Heart right ventricle (tissue), 16 donors: ENCODE measurements at regions not wholly inside any gene's neighbourhood (a gene's known extent, or its start where the extent isn't known, plus 50 kb on each side); places are given as distances from the start of the nearest gene placed in this dataset.
"Not testable (repeated sequence)": the region's sequence is repeated elsewhere in the genome, so short reads cannot be mapped to it uniquely, and the experiment has no call there.

Experiments used
- ATAC-seq, 8 donors: fragments of 200-7000 bp; cut with Tn5 transposase; one replicate each; pipeline ENCODE4 v1.9.1; 2020; ENCODE audit warnings: mild to moderate bottlenecking in 8 of 8, moderate library complexity in 8 of 8, moderate number of reproducible peaks in 1 of 8
- DNase-seq, 2 donors: peaks; one replicate each; pipeline ENCODE4 v3.0.0-alpha.2; 2020
- H3K27ac ChIP-seq, 10 donors: fragments of 200-600 bp; sonication (generic) in 2 of 10; one replicate each; pipeline versions ENCODE4 v1.5.0 to v1.8.0; 2020 to 2022; ENCODE audit warnings: mild to moderate bottlenecking in 3 of 10
- H3K27me3 ChIP-seq, 7 donors: fragments of 200-600 bp; one replicate each; pipeline ENCODE4 v1.8.0; 2021 to 2022; ENCODE audit warnings: mild to moderate bottlenecking in 2 of 7
- H3K36me3 ChIP-seq, 9 donors: fragments of 200-600 bp; sonication (generic) in 1 of 9; one replicate each; pipeline versions ENCODE4 v1.5.0 to v1.8.0; 2020 to 2022; ENCODE audit warnings: mild to moderate bottlenecking in 2 of 9
- H3K4me1 ChIP-seq, 9 donors: fragments of 200-600 bp; sonication (generic) in 1 of 9; one replicate each; pipeline versions ENCODE4 v1.5.0 to v1.8.0; 2020 to 2022; ENCODE audit warnings: mild to moderate bottlenecking in 4 of 9
- H3K4me3 ChIP-seq, 10 donors: fragments of 200-600 bp; sonication (generic) in 2 of 10; one replicate each; pipeline versions ENCODE4 v1.5.0 to v1.8.0; 2020 to 2022; ENCODE audit warnings: mild to moderate bottlenecking in 7 of 10, moderate library complexity in 2 of 10
- H3K9me3 ChIP-seq, 11 donors: fragments of 200-600 bp in 10 of 11; sonication (generic) in 2 of 11; one replicate each; pipeline versions ENCODE4 v1.5.0 to v1.8.0; 2013 to 2022; ENCODE audit warnings: mild to moderate bottlenecking in 2 of 11, control low read depth in 1 of 11, moderate library complexity in 1 of 11
- WGBS, 2 donors: extraction: QIAGEN DNeasy Blood & Tissue Kit; methylation state at CpG; one replicate each; pipeline ENCODE4 v1.1.7; 2013; ENCODE audit warnings: inconsistent platforms in 1 of 2; 5-methylcytosine and 5-hydroxymethylcytosine counted together
- intact Hi-C, 10 donors: fragments of 100-400 bp; cut with DNase I; formaldehyde crosslinking; loops; one replicate each; pipeline versions ENCODE4 v1.11.1 to v1.14.2; 2022
- TF ChIP-seq, protein P1 (sequence below), 9 donors: fragments of 200-600 bp; sonication (generic) in 2 of 9; IDR thresholded peaks; one replicate each; pipeline versions ENCODE4 v1.5.0 to v1.8.0; 2021 to 2022; ENCODE audit warnings: antibody characterized with exemption in 9 of 9, mild to moderate bottlenecking in 5 of 9, moderate library complexity in 1 of 9
- donor health status: Arrhythmogenic right ventricular cardiomyopathy.
- donor health status: ischemic (EF 13 %, LVEDD 7.1; RV severe dilation, severe dysfunction).
- donor health status: healthy with polysubstance abuse.
- donor health status: DM: no; HTN: yes; CAD: no.
- donor health status: DM: no; HTN: no; CAD: no.
- donor health status: ischemic (EF 25% LVEDD 6.9; RV normal size, moderate dysfunction).
- donor health status: ischemic (EF 25% LVEDD 5.7; RV mildly dilated, moderate dysfunction).
- donor health status: healthy.
- donor health status: DM: yes; HTN: yes; CAD: no.
- donor health status: Ischemic cardiomyopathy.
- donor health status: ischemic (EF 35%, LVEDD 5.7; RV mildly dilated, moderate dysfunction).
- donor health status: nonischemic (EF 11% LVEDD 7.7; RV severe dilation, severe dysfunction).
- donor health status: DM: yes; HTN: yes; CAD: no.
- donor health status: PGD.
- donor health status: ischemic (EF 29% LVEDD 5.4; RV normal size, mild dysfunction).
- donor health status: nonischemic (EF 23%, LVEDD 6.1; RV moderate dilation, normal function).

DNA sequence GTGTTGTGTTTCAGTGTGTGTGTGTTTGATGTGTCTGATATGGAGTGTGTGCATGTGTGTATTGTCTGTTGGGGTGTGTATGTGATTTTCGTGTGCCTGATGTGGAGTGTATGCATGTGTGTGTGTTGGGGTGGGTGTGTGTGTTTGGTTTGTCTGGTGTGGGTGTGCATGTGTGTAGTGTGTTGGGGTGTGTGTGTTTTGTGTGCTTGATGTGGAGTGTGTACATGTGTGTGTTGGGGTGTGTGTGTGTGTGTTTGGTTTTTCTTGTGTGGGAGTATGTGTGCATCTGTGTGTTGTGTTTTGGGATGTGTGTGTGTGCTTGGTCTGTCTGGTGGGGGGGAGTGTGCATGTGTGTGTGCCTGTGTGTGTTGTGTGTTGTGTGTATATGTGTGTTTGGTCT lies 247.4 kb upstream of the ST6GAL2 start:
- H3K27me3 ChIP-seq = no peaks in the 10 kb centered on the region
- ATAC-seq = no peak
- TF ChIP-seq, protein P1, sequence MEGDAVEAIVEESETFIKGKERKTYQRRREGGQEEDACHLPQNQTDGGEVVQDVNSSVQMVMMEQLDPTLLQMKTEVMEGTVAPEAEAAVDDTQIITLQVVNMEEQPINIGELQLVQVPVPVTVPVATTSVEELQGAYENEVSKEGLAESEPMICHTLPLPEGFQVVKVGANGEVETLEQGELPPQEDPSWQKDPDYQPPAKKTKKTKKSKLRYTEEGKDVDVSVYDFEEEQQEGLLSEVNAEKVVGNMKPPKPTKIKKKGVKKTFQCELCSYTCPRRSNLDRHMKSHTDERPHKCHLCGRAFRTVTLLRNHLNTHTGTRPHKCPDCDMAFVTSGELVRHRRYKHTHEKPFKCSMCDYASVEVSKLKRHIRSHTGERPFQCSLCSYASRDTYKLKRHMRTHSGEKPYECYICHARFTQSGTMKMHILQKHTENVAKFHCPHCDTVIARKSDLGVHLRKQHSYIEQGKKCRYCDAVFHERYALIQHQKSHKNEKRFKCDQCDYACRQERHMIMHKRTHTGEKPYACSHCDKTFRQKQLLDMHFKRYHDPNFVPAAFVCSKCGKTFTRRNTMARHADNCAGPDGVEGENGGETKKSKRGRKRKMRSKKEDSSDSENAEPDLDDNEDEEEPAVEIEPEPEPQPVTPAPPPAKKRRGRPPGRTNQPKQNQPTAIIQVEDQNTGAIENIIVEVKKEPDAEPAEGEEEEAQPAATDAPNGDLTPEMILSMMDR (IDR thresholded peaks at IDR 0.05) = no peak
- peaks cover 0 to 10% (median 0%) of the 10 kb centered on the region in 11 donors for H3K9me3 ChIP-seq
- no peaks in the 10 kb centered on the region for H3K4me1 ChIP-seq
- 77 to 87% methylated on average over 1 of the region's 1 CpG for WGBS, 2 donors
- intact Hi-C loops = no loop called here
- H3K27ac ChIP-seq = no peak overlapping the region
- H3K4me3 ChIP-seq = no peak overlapping the region
- no peak for DNase-seq
- no peaks in the 10 kb centered on the region for H3K36me3 ChIP-seq

DNA sequence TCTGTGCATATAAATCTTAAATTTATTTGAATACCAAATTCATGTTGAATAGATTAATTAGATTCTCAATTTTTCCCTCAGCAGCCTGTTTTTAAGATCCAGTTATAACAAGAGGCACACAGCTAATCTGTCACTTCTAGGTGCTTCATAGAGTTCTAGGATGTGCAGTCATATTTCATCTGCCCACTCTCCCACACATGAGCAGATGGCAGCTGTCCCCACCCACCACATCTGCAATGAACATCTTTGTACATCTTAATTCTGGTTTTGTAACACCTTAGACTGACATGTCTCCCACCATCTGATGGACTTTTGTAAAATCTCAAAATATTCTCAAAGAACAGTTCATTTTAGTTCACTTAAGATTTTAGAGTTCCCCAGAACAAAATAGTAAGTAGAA lies 250.8 kb upstream of the ST6GAL2 start:
- H3K27me3 ChIP-seq = no peaks in the 10 kb centered on the region
- H3K4me3 ChIP-seq = no peak overlapping the region
- H3K27ac ChIP-seq = no peak overlapping the region
- no peak for ATAC-seq
- no peaks in the 10 kb centered on the region for H3K36me3 ChIP-seq
- intact Hi-C loops = no loop called here
- TF ChIP-seq, protein P1 (IDR thresholded peaks at IDR 0.05) = no peak
- no peaks in the 10 kb centered on the region for H3K4me1 ChIP-seq
- H3K9me3 ChIP-seq = peaks cover 0 to 10% (median 0%) of the 10 kb centered on the region in 11 donors
- no peak for DNase-seq

DNA sequence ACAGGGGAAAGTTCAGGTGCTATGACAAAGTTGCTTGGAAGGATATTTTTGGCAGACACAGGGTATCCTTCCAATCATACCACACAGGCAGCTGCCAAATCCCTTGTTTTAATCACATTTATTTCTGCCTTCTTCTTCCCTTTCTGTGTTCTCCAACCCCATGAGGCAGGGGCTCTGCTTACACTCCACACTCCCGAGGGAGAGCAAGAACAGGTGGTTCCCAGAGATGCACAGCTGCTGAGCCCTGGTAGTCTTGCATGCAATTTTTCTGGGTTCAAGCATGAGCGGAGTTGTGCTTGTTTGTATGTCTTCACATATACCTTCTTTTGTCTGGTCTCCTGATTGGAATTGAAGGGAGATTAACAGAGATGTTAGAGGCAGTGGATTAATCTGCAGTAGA lies 251.7 kb upstream of the ST6GAL2 start:
- Histone ChIP-seq H3K4me3 (no peak overlapping the region), H3K36me3 (no peaks in the 10 kb centered on the region), H3K27ac (no peak overlapping the region), H3K4me1 (no peaks in the 10 kb centered on the region), H3K9me3 (peaks cover 0 to 11% (median 0%) of the 10 kb centered on the region in 11 donors), H3K27me3 (no peaks in the 10 kb centered on the region)
- intact Hi-C loops = no loop called here
- 74 to 93% methylated on average over 2 of the region's 2 CpGs for WGBS, 2 donors
- DNase-seq (no peak), ATAC-seq (no peak)
- TF ChIP-seq, protein P1 (IDR thresholded peaks at IDR 0.05) = no peak

DNA sequence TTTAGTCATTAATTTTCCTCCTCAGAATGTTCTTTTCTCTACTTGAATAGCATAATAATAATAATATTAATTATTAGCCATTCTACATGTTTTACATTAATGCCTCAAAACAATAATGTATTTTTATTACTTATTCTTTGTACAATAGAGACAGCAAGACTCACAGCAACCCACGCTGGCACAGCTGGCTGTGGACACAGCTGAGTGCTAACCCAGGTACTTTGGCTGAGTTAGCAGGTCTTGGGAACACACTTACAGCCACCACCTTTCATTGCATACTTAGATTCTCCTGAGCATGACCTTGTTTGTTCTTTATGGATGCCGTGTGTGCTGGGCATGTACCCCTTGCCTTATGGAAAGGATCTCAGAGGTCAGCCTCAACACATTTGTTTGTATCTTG lies 260.2 kb upstream of the ST6GAL2 start:
- no peak overlapping the region for H3K27ac ChIP-seq
- peaks cover 0 to 24% (median 0%) of the 10 kb centered on the region in 11 donors for H3K9me3 ChIP-seq
- no peaks in the 10 kb centered on the region for H3K27me3 ChIP-seq
- H3K4me1 ChIP-seq = no peaks in the 10 kb centered on the region
- H3K36me3 ChIP-seq = no peaks in the 10 kb centered on the region
- WGBS, 2 donors = 87 to 90% methylated on average over 2 of the region's 2 CpGs
- DNase-seq (no peak), ATAC-seq (no peak)
- H3K4me3 ChIP-seq = no peak overlapping the region
- TF ChIP-seq, protein P1 (IDR thresholded peaks at IDR 0.05) = no peak
- intact Hi-C loops = no loop called here

DNA sequence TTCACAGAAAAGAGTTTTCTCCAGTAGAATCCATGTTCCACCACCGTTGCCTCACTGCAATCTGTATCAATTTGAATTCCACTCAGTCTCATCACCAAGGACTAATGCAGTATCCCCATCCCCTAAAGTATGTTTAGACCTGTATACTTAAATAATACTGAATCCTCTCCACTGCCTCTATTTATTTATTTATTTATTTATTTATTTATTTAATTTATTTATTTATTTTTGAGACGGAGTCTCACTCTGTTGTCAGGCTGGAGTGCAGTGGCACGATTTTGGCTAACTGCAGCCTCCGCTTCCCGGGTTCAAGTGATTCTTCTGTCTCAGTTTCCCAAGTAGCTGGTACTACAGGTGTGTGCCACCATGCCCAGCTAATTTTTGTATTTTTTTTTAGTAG lies 260.7 kb upstream of the ST6GAL2 start:
- H3K27ac ChIP-seq, DNase-seq, H3K4me3 ChIP-seq, H3K27me3 ChIP-seq, intact Hi-C loops, ATAC-seq, H3K36me3 ChIP-seq, H3K4me1 ChIP-seq: not testable (repeated sequence)
- peaks cover 0 to 24% (median 0%) of the 10 kb centered on the region in 11 donors for H3K9me3 ChIP-seq
- 88 to 91% methylated on average over 5 of the region's 5 CpGs for WGBS, 2 donors
